H9 (cell line): ENCODE measurements at regions not wholly inside any gene's neighbourhood (a gene's known extent, or its start where the extent isn't known, plus 50 kb on each side); places are given as distances from the start of the nearest gene placed in this dataset.

ENCODE experiments used
- DNase-seq: peaks from one replicate; pipeline ENCODE4 v3.0.0-alpha.2; 2017
- H2AFZ ChIP-seq: one replicate; pipeline ENCODE4 v1.6.1; 2013; ENCODE audit warnings: mild to moderate bottlenecking, low read length, control low read depth, moderate library complexity
- H2AK5ac ChIP-seq: 2 replicates; pipeline ENCODE4 v1.6.1; 2013; ENCODE audit warnings: low read length, control low read depth, mixed read lengths; ENCODE audit not compliant: insufficient read length
- H2BK120ac ChIP-seq: one replicate; pipeline ENCODE4 v1.6.1; 2013; ENCODE audit warnings: low read depth, mild to moderate bottlenecking, low read length, control low read depth, inconsistent platforms; ENCODE audit not compliant: poor library complexity, severe bottlenecking
- H2BK12ac ChIP-seq: 2 replicates; pipeline ENCODE4 v1.6.1; 2013; ENCODE audit warnings: low read length, control low read depth, mixed read lengths, low read depth; ENCODE audit not compliant: insufficient read length
- H2BK15ac ChIP-seq: 2 replicates; pipeline ENCODE4 v1.6.1; 2013; ENCODE audit warnings: low read depth, low read length, control low read depth
- H2BK20ac ChIP-seq: one replicate; pipeline ENCODE4 v1.6.1; 2013; ENCODE audit warnings: low read depth, mild to moderate bottlenecking, low read length, control low read depth, inconsistent platforms; ENCODE audit not compliant: poor library complexity, severe bottlenecking
- H2BK5ac ChIP-seq: 2 replicates; pipeline ENCODE4 v1.6.1; 2013; ENCODE audit warnings: low read length, control low read depth, mixed read lengths; ENCODE audit not compliant: insufficient read length
- H3K14ac ChIP-seq: 2 replicates; pipeline ENCODE4 v1.6.1; 2013; ENCODE audit warnings: low read length, control low read depth; ENCODE audit not compliant: insufficient read depth
- H3K18ac ChIP-seq: 2 replicates; pipeline ENCODE4 v1.6.1; 2013; ENCODE audit warnings: low read depth, mild to moderate bottlenecking, mixed read lengths, low read length, control low read depth; ENCODE audit not compliant: insufficient read length
- H3K23ac ChIP-seq: 2 replicates; pipeline ENCODE4 v1.6.1; 2013; ENCODE audit warnings: low read length, control low read depth, mixed read lengths, low read depth; ENCODE audit not compliant: insufficient read length
- H3K23me2 ChIP-seq: 2 replicates; pipeline ENCODE4 v1.6.1; 2013; ENCODE audit warnings: low read depth, mild to moderate bottlenecking, mixed read lengths, low read length, control low read depth; ENCODE audit not compliant: insufficient read length, poor library complexity, severe bottlenecking
- H3K27ac ChIP-seq: 2 replicates; pipeline ENCODE4 v1.5.1; 2013; ENCODE audit warnings: low read length, control low read depth, mixed read lengths, low read depth; ENCODE audit not compliant: insufficient read length
- H3K27me3 ChIP-seq: 2 replicates; pipeline ENCODE4 v1.6.1; 2013; ENCODE audit warnings: low read length, control low read depth, inconsistent platforms; ENCODE audit not compliant: insufficient read depth
- H3K4ac ChIP-seq: 2 replicates; pipeline ENCODE4 v1.6.1; 2013; ENCODE audit warnings: low read depth, mild to moderate bottlenecking, control low read depth, inconsistent platforms, low read length, moderate library complexity
- H3K4me1 ChIP-seq: 2 replicates; pipeline ENCODE4 v1.6.1; 2013; ENCODE audit warnings: low read length, control low read depth, inconsistent platforms; ENCODE audit not compliant: insufficient read depth
- H3K4me2 ChIP-seq: 2 replicates; pipeline ENCODE4 v1.6.1; 2013; ENCODE audit warnings: low read length, control low read depth, mixed read lengths; ENCODE audit not compliant: insufficient read length, insufficient read depth
- H3K56ac ChIP-seq: 2 replicates; pipeline ENCODE4 v1.6.1; 2013; ENCODE audit warnings: low read depth, mild to moderate bottlenecking, mixed read lengths, low read length, control low read depth; ENCODE audit not compliant: insufficient read length
- H3K79me1 ChIP-seq: 2 replicates; pipeline ENCODE4 v1.6.1; 2013; ENCODE audit warnings: low read depth, mild to moderate bottlenecking, moderate library complexity, low read length, control low read depth, inconsistent platforms; ENCODE audit not compliant: insufficient read depth, poor library complexity, severe bottlenecking
- H3K79me2 ChIP-seq: 2 replicates; pipeline ENCODE4 v1.6.1; 2013; ENCODE audit warnings: low read length, control low read depth, inconsistent platforms; ENCODE audit not compliant: insufficient read depth
- H3K9ac ChIP-seq: 2 replicates; pipeline ENCODE4 v1.6.1; 2013; ENCODE audit warnings: low read length, control low read depth, mixed read lengths; ENCODE audit not compliant: insufficient read length; ENCODE audit errors: extremely low read depth
- H3K9me3 ChIP-seq: one replicate; pipeline ENCODE4 v1.6.1; 2013; ENCODE audit warnings: low read depth, low read length, inconsistent platforms; ENCODE audit not compliant: control insufficient read depth
- H3T11ph ChIP-seq: one replicate; pipeline ENCODE4 v1.6.1; 2013; ENCODE audit warnings: mild to moderate bottlenecking, low read length, control low read depth, inconsistent platforms
- H4K20me1 ChIP-seq: one replicate; pipeline ENCODE4 v1.6.1; 2013; ENCODE audit not compliant: control insufficient read depth, insufficient read length, insufficient read depth
- H4K5ac ChIP-seq: 2 replicates; pipeline ENCODE4 v1.6.1; 2013; ENCODE audit warnings: low read depth, mild to moderate bottlenecking, mixed read lengths, low read length, control low read depth; ENCODE audit not compliant: insufficient read length
- H4K8ac ChIP-seq: replicated peaks from 2 replicates; pipeline ENCODE4 v1.6.1; 2013; ENCODE audit warnings: low read length, control low read depth, mixed read lengths, low read depth; ENCODE audit not compliant: insufficient read length
- H4K91ac ChIP-seq: 2 replicates; pipeline ENCODE4 v1.6.1; 2013; ENCODE audit warnings: low read depth, mild to moderate bottlenecking, moderate library complexity, mixed read lengths, low read length, control low read depth; ENCODE audit not compliant: insufficient read length
- H3K27ac Mint-ChIP-seq, 3 experiments: 2 replicates in 2 of 3; 3 replicates in 1 of 3; pipeline ENCODE4 v1.8.0; 2020 to 2021; ENCODE audit warnings: mixed read lengths in 3 of 3, mild to moderate bottlenecking in 1 of 3, moderate library complexity in 1 of 3
- H3K27me3 Mint-ChIP-seq: 2 replicates; pipeline ENCODE4 v1.8.0; 2021; ENCODE audit warnings: low read depth, mild to moderate bottlenecking, moderate library complexity, mixed read lengths
- H3K36me3 Mint-ChIP-seq, 3 experiments: 2 replicates in 2 of 3; 3 replicates in 1 of 3; pipeline ENCODE4 v1.8.0; 2020 to 2021; ENCODE audit warnings: low read depth in 3 of 3, mixed read lengths in 3 of 3; ENCODE audit not compliant: insufficient read depth in 1 of 3
- H3K4me1 Mint-ChIP-seq, 2 experiments: 2 replicates each; pipeline ENCODE4 v1.8.0; 2020; ENCODE audit warnings: mixed read lengths in 2 of 2
- H3K4me3 Mint-ChIP-seq, 2 experiments: 2 replicates in 1 of 2; 3 replicates in 1 of 2; pipeline ENCODE4 v1.8.0; 2020 to 2021; ENCODE audit warnings: mild to moderate bottlenecking in 2 of 2, mixed read lengths in 2 of 2, moderate library complexity in 1 of 2
- H3K9me3 Mint-ChIP-seq, 2 experiments: 2 replicates in 1 of 2; 3 replicates in 1 of 2; pipeline ENCODE4 v1.8.0; 2020; ENCODE audit warnings: mild to moderate bottlenecking in 2 of 2, mixed read lengths in 2 of 2, moderate library complexity in 1 of 2
- WGBS: extraction: QIAGEN DNeasy Blood & Tissue Kit; methylation state at CpG from one replicate; pipeline ENCODE4 v1.1.7; 2013; ENCODE audit warnings: missing lambda C conversion rate, low lambda C conversion rate, mixed read lengths; ENCODE audit not compliant: insufficient read length; ENCODE audit errors: extremely low coverage; 5-methylcytosine and 5-hydroxymethylcytosine counted together
- TF ChIP-seq, protein P1 (sequence below): fragments of 200-600 bp; sonication (generic); conservative IDR thresholded peaks from 3 replicates; pipeline ENCODE4 v1.8.0; 2021; ENCODE audit warnings: antibody characterized with exemption, mild to moderate bottlenecking

- TF ChIP-seq, protein P1, sequence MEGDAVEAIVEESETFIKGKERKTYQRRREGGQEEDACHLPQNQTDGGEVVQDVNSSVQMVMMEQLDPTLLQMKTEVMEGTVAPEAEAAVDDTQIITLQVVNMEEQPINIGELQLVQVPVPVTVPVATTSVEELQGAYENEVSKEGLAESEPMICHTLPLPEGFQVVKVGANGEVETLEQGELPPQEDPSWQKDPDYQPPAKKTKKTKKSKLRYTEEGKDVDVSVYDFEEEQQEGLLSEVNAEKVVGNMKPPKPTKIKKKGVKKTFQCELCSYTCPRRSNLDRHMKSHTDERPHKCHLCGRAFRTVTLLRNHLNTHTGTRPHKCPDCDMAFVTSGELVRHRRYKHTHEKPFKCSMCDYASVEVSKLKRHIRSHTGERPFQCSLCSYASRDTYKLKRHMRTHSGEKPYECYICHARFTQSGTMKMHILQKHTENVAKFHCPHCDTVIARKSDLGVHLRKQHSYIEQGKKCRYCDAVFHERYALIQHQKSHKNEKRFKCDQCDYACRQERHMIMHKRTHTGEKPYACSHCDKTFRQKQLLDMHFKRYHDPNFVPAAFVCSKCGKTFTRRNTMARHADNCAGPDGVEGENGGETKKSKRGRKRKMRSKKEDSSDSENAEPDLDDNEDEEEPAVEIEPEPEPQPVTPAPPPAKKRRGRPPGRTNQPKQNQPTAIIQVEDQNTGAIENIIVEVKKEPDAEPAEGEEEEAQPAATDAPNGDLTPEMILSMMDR = no peak
- H3K18ac ChIP-seq = no peak overlapping the region
- no peak overlapping the region for H3K4me2 ChIP-seq
- no peak overlapping the region for H3K9ac ChIP-seq
- H4K91ac ChIP-seq = no peak overlapping the region
- H3K9me3 ChIP-seq = no peaks in the 10 kb centered on the region
- H4K8ac ChIP-seq = no peak overlapping the region
- H2AFZ ChIP-seq = no peak overlapping the region
- no peak overlapping the region for H3K27ac ChIP-seq
- Mint-ChIP-seq H3K27me3 (peaks cover 21% of the 10 kb centered on the region), H3K27ac (no peak overlapping the region), H3K9me3 (peaks cover 0 to 6% of the 10 kb centered on the region in 2 experiments; a peak in 2 of 5 replicates), H3K4me1 (peaks cover 5 to 8% of the 10 kb centered on the region in 2 experiments; a peak in 2 of 4 replicates), H3K36me3 (peaks cover 0 to 6% (median 0%) of the 10 kb centered on the region in 3 experiments; a peak in 2 of 7 replicates), H3K4me3 (no peak overlapping the region)
- no peak overlapping the region for H2BK5ac ChIP-seq
- no peak overlapping the region for H2BK15ac ChIP-seq
- H3K23me2 ChIP-seq = no peaks in the 10 kb centered on the region
- H4K20me1 ChIP-seq = no peaks in the 10 kb centered on the region
- no CpG with 5 or more reads among the region's 2 CpGs for WGBS
- no peak overlapping the region for H3K4ac ChIP-seq
- H2BK120ac ChIP-seq = no peak overlapping the region
- H3K79me1 ChIP-seq = no peaks in the 10 kb centered on the region
- no peak overlapping the region for H2AK5ac ChIP-seq
- H3K27me3 ChIP-seq = no peaks in the 10 kb centered on the region
- H4K5ac ChIP-seq = no peak overlapping the region
- no peak overlapping the region for H3K14ac ChIP-seq
- no peak overlapping the region for H2BK12ac ChIP-seq
- no peak for DNase-seq
- H3K23ac ChIP-seq = no peak overlapping the region
- H3K56ac ChIP-seq = no peak overlapping the region
- no peak overlapping the region for H2BK20ac ChIP-seq
- no peaks in the 10 kb centered on the region for H3K4me1 ChIP-seq
- H3K79me2 ChIP-seq = no peaks in the 10 kb centered on the region
- H3T11ph ChIP-seq = no peak overlapping the region
Measured at GRCh38 chr22:49431551-49431950, 396.1 kb downstream of the BRD1 start.
